ENCODE measurements at regions not wholly inside any gene's neighbourhood (a gene's known extent, or its start where the extent isn't known, plus 50 kb on each side); places are given as distances from the start of the nearest gene placed in this dataset.

GRCh38 chr4:147198411-147199051 is 252.9 kb upstream of the TTC29 start:
- DNase-seq (ENCODE audit: low read depth), result peak; percentile 70
- TF ChIP-seq CTCF (conservative IDR thresholded peaks at IDR 0.05; ENCODE audit: low read depth, low read length), result no peak

GRCh38 chr4:147201016-147201415 is 255.4 kb upstream of the TTC29 start:
- no peak for DNase-seq (ENCODE audit: low read depth)

More at GRCh38 chr4:147198411-147199051, 252.9 kb upstream of the TTC29 start:
- no peak overlapping the region for H3K4me3 ChIP-seq (ENCODE audit: low read length)

GRCh38 chr4:147206807-147207206 is 261.1 kb upstream of the TTC29 start:
- TF ChIP-seq CTCF (conservative IDR thresholded peaks at IDR 0.05; ENCODE audit: low read depth, low read length), result no peak
- no peak overlapping the region for H3K4me3 ChIP-seq (ENCODE audit: low read length)
- DNase-seq (ENCODE audit: low read depth), result no peak

More at GRCh38 chr4:147201016-147201415, 255.4 kb upstream of the TTC29 start:
- H3K4me3 ChIP-seq (ENCODE audit: low read length), result no peak overlapping the region
- no peak for TF ChIP-seq CTCF (conservative IDR thresholded peaks at IDR 0.05; ENCODE audit: low read depth, low read length)

GRCh38 chr4:147207911-147208310 is 262.2 kb upstream of the TTC29 start:
- no peak overlapping the region for H3K4me3 ChIP-seq (ENCODE audit: low read length)
- DNase-seq (ENCODE audit: low read depth), result no peak
- no peak for TF ChIP-seq CTCF (conservative IDR thresholded peaks at IDR 0.05; ENCODE audit: low read depth, low read length)

- no peak overlapping the region for H3K4me3 ChIP-seq (ENCODE audit: low read length)
- no peak for DNase-seq (ENCODE audit: low read depth)
- TF ChIP-seq CTCF (conservative IDR thresholded peaks at IDR 0.05; ENCODE audit: low read depth, low read length), result no peak
These were observed 263.2 kb upstream of the EDNRA start for GRCh38 chr4:147217655-147218054.

GRCh38 chr4:147219145-147219544 is 261.8 kb upstream of the EDNRA start:
- TF ChIP-seq CTCF (conservative IDR thresholded peaks at IDR 0.05; ENCODE audit: low read depth, low read length), result no peak
- H3K4me3 ChIP-seq (ENCODE audit: low read length), result no peak overlapping the region
- DNase-seq (ENCODE audit: low read depth), result no peak

- DNase-seq (ENCODE audit: low read depth), result no peak
- TF ChIP-seq CTCF (conservative IDR thresholded peaks at IDR 0.05; ENCODE audit: low read depth, low read length), result no peak
- no peak overlapping the region for H3K4me3 ChIP-seq (ENCODE audit: low read length)
These were observed 260.1 kb upstream of the EDNRA start for GRCh38 chr4:147220833-147221232.

All from retinal pigment epithelial cell (primary cell).